Medulla oblongata (tissue), 1 donor: ENCODE measurements at regions not wholly inside any gene's neighbourhood (a gene's known extent, or its start where the extent isn't known, plus 50 kb on each side); places are given as distances from the start of the nearest gene placed in this dataset.
"Not testable (repeated sequence)": the region's sequence is repeated elsewhere in the genome, so short reads cannot be mapped to it uniquely, and the experiment has no call there.

Experiments used
- DNase-seq: peaks from one replicate; pipeline ENCODE4 v3.0.0-alpha.2; 2015; ENCODE audit errors: extremely low spot score

GRCh38 chr6:115270953-115271352 lies 789.7 kb downstream of the FRK start:
- no peak for DNase-seq

DNA sequence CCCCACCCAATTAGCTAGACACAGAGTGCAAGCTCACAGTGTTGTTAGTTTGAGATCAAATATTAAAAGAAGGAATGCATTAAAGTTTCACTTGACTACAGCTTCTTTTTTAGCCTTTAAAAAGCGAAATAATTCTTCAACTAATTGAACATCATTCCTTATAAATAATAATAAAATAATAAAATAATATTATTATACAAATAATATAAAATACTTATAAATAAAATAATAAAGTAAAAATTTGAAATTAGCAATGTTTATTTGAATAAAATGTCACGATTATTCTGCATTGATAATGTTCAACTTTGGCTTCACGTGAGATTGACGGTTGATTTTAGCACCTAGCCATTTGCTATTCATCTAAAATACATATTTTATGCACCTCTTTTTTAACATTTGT lies 819.3 kb downstream of the FRK start:
- no peak for DNase-seq

DNA sequence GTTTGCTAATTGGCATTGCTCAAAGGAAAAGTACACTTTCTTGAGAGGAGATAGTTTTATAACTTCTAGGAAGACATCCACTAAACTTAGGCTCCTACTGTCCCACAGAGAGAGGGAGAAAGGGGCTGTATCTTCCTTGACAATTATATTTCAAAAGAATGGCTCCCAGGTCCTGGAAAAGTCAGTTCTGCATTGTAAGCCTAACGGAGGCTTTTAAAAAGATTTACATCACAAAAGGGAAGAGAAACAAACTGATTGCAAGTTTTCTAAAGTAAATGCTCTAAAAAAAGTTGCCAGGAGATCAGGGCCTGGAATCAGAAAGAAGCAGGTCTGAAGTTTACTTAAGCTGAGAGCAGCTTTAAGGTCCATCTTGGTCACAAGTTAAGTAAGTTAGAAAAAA lies 839.5 kb downstream of the FRK start:
- no peak for DNase-seq

GRCh38 chr6:115220551-115221159 lies 840.0 kb downstream of the FRK start:
- no peak for DNase-seq

DNA sequence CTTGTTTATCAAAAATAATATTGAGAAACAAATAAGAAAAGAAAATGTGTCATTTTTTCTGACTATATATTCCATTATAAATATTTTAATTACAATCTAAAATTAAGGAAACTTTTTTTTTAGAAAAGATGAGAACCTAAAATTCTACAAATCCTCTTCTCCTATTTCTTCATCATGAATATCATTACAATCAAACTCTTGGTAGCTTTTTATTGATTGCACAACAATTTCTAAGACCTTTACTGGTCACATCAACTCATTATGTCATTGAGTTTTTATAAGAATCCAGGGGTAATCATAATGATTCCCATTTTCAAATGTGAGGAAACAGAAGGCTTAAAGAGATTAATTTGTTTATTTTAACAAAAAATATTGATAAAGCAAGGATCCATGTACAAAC lies 841.0 kb downstream of the FRK start:
- DNase-seq, result no peak

- DNase-seq, result no peak
These were observed 843.9 kb downstream of the FRK start for GRCh38 chr6:115216835-115217234.

DNA sequence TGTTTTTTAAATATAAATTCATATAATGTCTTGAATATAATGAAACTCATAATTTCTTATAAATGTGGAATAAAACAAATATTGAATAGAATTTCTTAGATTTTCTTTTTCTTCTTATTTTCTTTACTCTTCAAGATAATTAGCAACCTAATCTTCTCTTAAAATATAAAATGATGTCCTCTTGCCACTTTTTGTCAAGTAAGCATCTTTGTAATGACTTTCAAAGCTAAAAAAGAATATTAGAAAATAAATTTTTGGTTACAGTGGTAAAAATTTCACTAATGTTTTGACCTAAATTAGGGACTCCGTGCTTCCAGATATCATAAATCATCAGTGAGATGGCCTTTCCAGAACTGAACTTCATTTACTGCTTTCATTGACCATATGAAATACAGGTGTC lies 846.4 kb downstream of the FRK start:
- no peak for DNase-seq

DNA sequence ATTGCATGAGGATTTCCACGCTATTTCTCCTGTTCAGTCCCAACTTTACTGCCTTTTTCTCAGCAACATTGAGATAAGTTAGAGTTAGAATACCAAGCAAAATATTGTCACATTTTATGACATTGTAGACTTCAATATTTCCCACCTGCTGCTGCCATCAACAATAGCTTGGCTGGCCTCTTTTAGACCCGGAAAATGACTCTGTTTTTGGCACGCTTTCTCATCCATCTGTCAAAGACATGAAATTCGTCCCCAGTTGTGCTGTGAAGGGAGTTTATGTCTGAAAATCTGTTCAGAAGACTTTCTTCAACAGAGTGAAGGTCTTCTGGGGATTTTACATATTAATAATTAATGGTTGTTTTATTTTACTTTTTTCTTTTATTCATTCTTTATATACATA lies 857.3 kb downstream of the FRK start:
- no peak for DNase-seq

DNA sequence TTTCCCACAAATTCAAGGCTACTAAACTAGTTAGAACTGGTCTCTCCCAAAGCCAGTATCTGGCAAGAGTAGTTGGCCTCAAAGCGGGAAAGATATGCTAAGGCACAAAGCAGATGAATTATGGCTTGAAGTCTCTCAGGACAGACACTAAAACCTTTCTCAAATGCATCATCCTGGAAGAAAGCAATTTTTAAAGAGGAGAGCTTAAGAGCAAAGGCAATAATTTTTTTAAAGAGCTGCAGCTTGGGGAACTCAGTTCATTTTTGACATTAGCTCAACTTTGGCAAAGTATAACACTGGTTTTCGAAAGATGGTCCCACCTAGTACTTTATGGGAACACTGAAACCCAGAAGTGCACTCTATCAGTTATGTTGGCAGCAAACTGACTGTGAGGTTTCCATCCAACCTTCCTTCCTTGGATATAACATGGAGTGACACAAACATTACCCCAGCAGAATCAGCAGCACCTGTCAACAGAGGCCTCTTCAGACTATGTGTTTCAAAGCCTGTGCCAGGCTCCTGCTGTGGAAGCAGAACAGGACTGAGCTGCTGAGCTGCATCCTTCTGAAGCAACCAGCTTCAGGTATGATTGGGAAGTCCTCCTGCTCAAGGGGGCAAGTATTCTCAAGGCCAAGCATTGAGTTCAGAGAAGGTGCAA lies 852.3 kb upstream of the HS3ST5 start:
- no peak for DNase-seq

GRCh38 chr6:115191989-115192388 lies 849.2 kb upstream of the HS3ST5 start:
- no peak for DNase-seq

DNA sequence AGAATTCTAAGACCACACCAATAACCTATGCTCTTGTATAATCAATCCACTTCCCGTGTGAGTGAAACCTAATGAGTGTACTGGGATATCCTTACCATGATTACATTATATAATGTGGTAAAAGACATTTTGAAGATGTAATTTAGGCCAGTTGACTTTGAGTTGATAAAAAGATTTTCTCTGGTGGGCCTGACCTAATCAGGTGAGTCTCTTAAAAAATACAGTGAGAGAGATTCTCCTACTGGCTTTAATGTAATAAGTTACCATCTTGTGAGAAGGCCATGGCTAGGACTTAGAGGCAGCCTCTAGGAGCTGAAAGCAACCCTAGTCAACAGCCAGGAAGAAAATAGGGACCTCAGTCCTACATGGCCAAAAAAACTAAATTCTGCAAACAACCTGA lies 847.7 kb upstream of the HS3ST5 start:
- DNase-seq, result no peak

DNA sequence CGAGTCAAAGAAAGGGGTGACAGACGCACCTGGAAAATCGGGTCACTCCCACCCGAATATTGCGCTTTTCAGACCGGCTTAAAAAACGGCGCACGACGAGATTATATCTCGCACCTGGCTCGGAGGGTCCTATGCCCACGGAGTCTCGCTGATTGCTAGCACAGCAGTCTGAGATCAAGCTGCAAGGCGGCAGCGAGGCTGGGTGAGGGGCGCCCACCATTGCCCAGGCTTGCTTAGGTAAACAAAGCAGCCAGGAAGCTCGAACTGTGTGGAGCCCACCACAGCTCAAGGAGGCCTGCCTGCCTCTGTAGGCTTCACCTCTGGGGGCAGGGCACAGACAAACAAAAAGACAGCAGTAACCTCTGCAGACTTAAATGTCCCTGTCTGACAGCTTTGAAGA lies 832.6 kb upstream of the HS3ST5 start:
- not testable (repeated sequence) for DNase-seq

DNA sequence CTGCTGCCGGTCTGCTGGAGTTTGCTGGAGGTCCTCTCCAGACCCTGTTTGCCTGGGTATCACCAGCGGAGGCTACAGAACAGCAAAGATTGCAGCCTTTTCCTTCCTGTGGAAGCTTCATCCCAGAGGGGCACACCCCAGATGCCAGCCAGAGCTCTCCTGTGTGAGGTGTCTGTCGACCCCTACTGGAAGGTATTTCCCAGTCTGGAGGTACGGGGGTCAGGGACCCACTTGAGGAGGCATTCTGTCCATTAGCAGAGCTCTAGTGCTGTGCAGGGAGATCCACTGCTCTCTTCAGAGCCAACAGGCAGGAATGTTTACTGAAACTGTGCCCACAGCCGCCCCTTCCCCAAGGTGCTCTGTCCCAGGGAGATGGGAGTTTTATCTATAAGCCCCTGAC lies 823.1 kb upstream of the HS3ST5 start:
- not testable (repeated sequence) for DNase-seq

GRCh38 chr6:115159733-115160132 lies 816.9 kb upstream of the HS3ST5 start:
- no peak for DNase-seq

- DNase-seq, result no peak
These were observed 795.1 kb upstream of the HS3ST5 start for GRCh38 chr6:115137910-115138309.

GRCh38 chr6:115133790-115134189 lies 791.0 kb upstream of the HS3ST5 start:
- DNase-seq, result no peak

GRCh38 chr6:115131709-115132490 lies 789.1 kb upstream of the HS3ST5 start:
- DNase-seq, result no peak

DNA sequence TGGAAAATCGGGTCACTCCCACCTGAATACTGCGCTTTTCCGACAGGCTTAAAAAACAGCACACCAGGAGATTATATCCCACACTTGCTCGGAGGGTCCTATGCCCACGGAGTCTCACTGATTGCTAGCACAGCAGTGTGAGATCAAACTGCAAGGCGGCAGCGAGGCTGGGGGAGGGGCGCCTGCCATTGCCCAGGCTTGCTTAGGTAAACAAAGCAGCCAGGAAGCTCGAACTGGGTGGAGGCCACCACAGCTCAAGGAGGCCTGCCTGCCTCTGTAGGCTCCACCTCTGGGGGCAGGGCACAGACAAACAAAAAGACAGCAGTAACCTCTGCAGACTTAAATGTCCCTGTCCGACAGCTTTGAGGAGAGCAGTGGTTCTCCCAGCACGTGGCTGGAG lies 778.7 kb upstream of the HS3ST5 start:
- DNase-seq, result not testable (repeated sequence)

DNA sequence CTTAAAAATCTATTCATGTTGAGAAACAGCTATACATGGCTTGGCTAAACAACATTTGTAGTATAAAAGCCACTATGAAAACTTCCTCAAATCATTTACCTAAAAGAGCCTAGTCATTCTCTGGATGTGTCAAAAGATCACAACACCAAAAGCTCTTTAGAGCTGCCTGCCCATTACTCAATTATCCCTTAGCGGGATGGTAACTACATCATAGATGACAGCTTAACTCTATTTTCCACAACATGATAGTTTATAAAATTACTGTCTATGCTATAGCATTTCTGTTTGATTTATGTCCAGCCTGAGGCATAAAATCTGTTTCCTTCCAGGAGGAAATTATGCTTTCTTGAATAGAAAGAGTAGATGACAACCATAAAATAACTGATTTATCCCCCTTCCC lies 777.6 kb upstream of the HS3ST5 start:
- DNase-seq, result no peak

- no peak for DNase-seq
These were observed 748.6 kb upstream of the HS3ST5 start for GRCh38 chr6:115091461-115091860.

- DNase-seq, result no peak
These were observed 735.7 kb upstream of the HS3ST5 start for GRCh38 chr6:115078555-115078954.

GRCh38 chr6:115071962-115072361 lies 729.1 kb upstream of the HS3ST5 start:
- no peak for DNase-seq
